ENCODE measurements at regions not wholly inside any gene's neighbourhood (a gene's known extent, or its start where the extent isn't known, plus 50 kb on each side); places are given as distances from the start of the nearest gene placed in this dataset.

DNA sequence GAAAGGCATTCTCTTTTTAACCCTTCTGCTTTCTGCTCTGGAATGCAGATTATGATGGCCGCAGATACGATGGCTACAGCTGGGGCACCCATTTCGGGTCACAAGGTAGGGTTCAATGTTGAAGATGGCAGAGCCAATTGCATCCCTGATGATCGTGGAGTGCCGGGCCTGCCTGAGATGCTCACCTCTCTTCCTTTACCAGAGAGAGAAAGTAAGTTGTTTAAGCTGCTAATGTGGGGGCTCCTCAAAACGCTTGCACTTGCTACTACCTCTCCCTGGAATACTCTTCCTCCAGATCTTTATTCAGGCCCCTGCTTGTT, 50.8 kb upstream of the PRDM11 start:
- DNase-seq (ENCODE audit: low read depth in 1 of 2, low spot score in 1 of 2), result no peak
- Histone ChIP-seq H3K27ac (replicated peaks) (no peak overlapping the region), H3K27me3 (ENCODE audit: insufficient read depth, poor library complexity, severe bottlenecking) (peaks cover 3% of the 10 kb centered on the region), H3K4me3 (replicated peaks; ENCODE audit: insufficient read depth, low read length) (no peak overlapping the region)
- no peak for TF ChIP-seq GABPA (IDR thresholded peaks at IDR 0.05; ENCODE audit: low read depth)
- TF ChIP-seq POLR2AphosphoS5 (IDR thresholded peaks at IDR 0.05; ENCODE audit: low read depth), result no peak
- TF ChIP-seq, protein P1, sequence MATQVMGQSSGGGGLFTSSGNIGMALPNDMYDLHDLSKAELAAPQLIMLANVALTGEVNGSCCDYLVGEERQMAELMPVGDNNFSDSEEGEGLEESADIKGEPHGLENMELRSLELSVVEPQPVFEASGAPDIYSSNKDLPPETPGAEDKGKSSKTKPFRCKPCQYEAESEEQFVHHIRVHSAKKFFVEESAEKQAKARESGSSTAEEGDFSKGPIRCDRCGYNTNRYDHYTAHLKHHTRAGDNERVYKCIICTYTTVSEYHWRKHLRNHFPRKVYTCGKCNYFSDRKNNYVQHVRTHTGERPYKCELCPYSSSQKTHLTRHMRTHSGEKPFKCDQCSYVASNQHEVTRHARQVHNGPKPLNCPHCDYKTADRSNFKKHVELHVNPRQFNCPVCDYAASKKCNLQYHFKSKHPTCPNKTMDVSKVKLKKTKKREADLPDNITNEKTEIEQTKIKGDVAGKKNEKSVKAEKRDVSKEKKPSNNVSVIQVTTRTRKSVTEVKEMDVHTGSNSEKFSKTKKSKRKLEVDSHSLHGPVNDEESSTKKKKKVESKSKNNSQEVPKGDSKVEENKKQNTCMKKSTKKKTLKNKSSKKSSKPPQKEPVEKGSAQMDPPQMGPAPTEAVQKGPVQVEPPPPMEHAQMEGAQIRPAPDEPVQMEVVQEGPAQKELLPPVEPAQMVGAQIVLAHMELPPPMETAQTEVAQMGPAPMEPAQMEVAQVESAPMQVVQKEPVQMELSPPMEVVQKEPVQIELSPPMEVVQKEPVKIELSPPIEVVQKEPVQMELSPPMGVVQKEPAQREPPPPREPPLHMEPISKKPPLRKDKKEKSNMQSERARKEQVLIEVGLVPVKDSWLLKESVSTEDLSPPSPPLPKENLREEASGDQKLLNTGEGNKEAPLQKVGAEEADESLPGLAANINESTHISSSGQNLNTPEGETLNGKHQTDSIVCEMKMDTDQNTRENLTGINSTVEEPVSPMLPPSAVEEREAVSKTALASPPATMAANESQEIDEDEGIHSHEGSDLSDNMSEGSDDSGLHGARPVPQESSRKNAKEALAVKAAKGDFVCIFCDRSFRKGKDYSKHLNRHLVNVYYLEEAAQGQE (IDR thresholded peaks at IDR 0.05; ENCODE audit: insufficient replicate concordance, low read depth), result no peak
- no peak for TF ChIP-seq SPI1 (IDR thresholded peaks at IDR 0.05; ENCODE audit: borderline replicate concordance, low read depth)
- TF ChIP-seq, protein P2, sequence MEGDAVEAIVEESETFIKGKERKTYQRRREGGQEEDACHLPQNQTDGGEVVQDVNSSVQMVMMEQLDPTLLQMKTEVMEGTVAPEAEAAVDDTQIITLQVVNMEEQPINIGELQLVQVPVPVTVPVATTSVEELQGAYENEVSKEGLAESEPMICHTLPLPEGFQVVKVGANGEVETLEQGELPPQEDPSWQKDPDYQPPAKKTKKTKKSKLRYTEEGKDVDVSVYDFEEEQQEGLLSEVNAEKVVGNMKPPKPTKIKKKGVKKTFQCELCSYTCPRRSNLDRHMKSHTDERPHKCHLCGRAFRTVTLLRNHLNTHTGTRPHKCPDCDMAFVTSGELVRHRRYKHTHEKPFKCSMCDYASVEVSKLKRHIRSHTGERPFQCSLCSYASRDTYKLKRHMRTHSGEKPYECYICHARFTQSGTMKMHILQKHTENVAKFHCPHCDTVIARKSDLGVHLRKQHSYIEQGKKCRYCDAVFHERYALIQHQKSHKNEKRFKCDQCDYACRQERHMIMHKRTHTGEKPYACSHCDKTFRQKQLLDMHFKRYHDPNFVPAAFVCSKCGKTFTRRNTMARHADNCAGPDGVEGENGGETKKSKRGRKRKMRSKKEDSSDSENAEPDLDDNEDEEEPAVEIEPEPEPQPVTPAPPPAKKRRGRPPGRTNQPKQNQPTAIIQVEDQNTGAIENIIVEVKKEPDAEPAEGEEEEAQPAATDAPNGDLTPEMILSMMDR (IDR thresholded peaks at IDR 0.05; ENCODE audit: insufficient read depth, low read length), result no peak

DNA sequence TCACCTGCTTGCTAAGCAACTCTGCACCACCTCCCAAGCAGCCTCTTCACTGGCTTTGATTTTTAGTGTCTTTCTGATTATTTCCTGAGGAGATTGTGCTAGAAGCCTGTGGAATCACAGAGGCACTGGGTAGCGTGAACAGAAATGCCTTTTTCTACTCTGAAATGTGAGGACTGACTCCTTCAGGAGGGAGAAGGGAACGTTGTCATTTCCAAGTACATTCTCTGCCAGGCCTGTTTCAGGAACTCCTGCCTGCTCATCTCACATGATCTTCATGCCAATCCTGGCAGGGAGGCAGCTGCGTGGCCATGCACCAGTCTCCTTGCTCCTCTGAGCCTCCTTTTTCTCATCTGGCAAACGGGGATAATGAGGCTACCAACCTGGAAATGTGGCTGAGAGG, 49.8 kb upstream of the PRDM11 start:
- H3K27me3 ChIP-seq (ENCODE audit: insufficient read depth, poor library complexity, severe bottlenecking), result peaks cover 3% of the 10 kb centered on the region
- no peak for DNase-seq (ENCODE audit: low read depth in 1 of 2, low spot score in 1 of 2)
- no peak for TF ChIP-seq SPI1 (IDR thresholded peaks at IDR 0.05; ENCODE audit: borderline replicate concordance, low read depth)
- TF ChIP-seq GABPA (IDR thresholded peaks at IDR 0.05; ENCODE audit: low read depth), result no peak
- TF ChIP-seq, protein P1 (IDR thresholded peaks at IDR 0.05; ENCODE audit: insufficient replicate concordance, low read depth), result no peak
- TF ChIP-seq, protein P2 (IDR thresholded peaks at IDR 0.05; ENCODE audit: insufficient read depth, low read length), result no peak
- TF ChIP-seq POLR2AphosphoS5 (IDR thresholded peaks at IDR 0.05; ENCODE audit: low read depth), result no peak
- H3K27ac ChIP-seq (replicated peaks), result no peak overlapping the region
- no peak overlapping the region for H3K4me3 ChIP-seq (replicated peaks; ENCODE audit: insufficient read depth, low read length)

Measured in HL-60 (cell line).